GM06990 (cell line): ENCODE measurements at regions not wholly inside any gene's neighbourhood (a gene's known extent, or its start where the extent isn't known, plus 50 kb on each side); places are given as distances from the start of the nearest gene placed in this dataset.

ENCODE experiments used
- DNase-seq: peaks from one replicate; pipeline ENCODE4 v3.0.0-alpha.2; 2011; ENCODE audit not compliant: insufficient read length; ENCODE audit errors: extremely low read depth
- H3K27me3 ChIP-seq: replicated peaks from 2 replicates; pipeline ENCODE4 v1.6.0; 2011; ENCODE audit warnings: low read length; ENCODE audit not compliant: control insufficient read depth, insufficient read depth
- H3K36me3 ChIP-seq: 2 replicates; pipeline ENCODE4 v1.5.1; 2011; ENCODE audit warnings: low read length; ENCODE audit not compliant: control insufficient read depth, insufficient read depth
- H3K4me3 ChIP-seq: replicated peaks from 2 replicates; pipeline ENCODE4 v1.5.1; 2011; ENCODE audit warnings: low read depth, mild to moderate bottlenecking, control low read depth, low read length
- TF ChIP-seq, protein P1 (sequence below): IDR thresholded peaks from 2 replicates; pipeline ENCODE4 v1.5.1; 2011; ENCODE audit warnings: low read length, control low read depth, mild to moderate bottlenecking, inconsistent platforms; ENCODE audit not compliant: insufficient read depth, poor library complexity, severe bottlenecking

DNA sequence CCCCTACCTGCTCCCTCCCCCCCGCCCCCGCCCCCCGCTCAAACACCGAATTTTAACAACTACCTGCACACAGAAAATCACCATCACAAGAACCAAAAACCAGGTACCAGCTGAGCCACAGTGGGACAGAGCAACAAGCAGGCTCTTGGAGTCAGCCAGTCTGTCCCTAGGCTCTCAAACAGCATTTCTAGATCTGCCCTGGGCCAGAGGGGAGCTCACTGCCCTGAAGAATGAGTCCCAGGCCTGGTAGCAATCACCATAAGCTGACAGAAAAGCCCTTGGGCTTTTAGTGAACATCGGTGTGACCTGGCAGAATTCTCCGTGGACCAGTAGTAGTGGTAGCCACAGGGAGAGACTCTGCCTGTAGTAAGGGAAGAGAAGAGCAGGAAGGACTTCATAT, 58.3 kb downstream of the C11orf87 start:
- H3K36me3 ChIP-seq, result no peaks in the 10 kb centered on the region
- no peak for DNase-seq
- no peak overlapping the region for H3K4me3 ChIP-seq
- TF ChIP-seq, protein P1, sequence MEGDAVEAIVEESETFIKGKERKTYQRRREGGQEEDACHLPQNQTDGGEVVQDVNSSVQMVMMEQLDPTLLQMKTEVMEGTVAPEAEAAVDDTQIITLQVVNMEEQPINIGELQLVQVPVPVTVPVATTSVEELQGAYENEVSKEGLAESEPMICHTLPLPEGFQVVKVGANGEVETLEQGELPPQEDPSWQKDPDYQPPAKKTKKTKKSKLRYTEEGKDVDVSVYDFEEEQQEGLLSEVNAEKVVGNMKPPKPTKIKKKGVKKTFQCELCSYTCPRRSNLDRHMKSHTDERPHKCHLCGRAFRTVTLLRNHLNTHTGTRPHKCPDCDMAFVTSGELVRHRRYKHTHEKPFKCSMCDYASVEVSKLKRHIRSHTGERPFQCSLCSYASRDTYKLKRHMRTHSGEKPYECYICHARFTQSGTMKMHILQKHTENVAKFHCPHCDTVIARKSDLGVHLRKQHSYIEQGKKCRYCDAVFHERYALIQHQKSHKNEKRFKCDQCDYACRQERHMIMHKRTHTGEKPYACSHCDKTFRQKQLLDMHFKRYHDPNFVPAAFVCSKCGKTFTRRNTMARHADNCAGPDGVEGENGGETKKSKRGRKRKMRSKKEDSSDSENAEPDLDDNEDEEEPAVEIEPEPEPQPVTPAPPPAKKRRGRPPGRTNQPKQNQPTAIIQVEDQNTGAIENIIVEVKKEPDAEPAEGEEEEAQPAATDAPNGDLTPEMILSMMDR, result no peak
- no peaks in the 10 kb centered on the region for H3K27me3 ChIP-seq

DNA sequence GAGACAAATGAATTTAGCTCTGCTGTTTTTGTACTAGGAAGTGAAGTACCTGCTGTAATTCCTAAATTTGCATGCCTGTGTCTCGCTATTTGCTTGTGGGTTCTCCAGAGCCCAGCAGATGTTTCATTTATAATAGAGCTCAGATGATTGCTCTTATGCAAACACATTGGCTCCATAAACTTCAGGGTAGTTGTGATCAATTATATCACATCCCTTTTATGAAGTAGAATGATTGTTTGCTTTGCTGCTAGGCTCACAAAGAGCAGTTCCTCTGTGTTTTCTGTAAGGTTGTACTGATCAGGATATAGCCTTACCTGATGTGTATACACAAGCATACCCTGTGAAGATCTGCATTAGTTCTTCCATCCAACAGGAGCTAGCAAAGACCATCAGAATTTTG, 64.1 kb downstream of the C11orf87 start:
- TF ChIP-seq, protein P1, result no peak
- no peak for DNase-seq
- no peaks in the 10 kb centered on the region for H3K27me3 ChIP-seq
- H3K4me3 ChIP-seq, result no peak overlapping the region
- H3K36me3 ChIP-seq, result no peaks in the 10 kb centered on the region

DNA sequence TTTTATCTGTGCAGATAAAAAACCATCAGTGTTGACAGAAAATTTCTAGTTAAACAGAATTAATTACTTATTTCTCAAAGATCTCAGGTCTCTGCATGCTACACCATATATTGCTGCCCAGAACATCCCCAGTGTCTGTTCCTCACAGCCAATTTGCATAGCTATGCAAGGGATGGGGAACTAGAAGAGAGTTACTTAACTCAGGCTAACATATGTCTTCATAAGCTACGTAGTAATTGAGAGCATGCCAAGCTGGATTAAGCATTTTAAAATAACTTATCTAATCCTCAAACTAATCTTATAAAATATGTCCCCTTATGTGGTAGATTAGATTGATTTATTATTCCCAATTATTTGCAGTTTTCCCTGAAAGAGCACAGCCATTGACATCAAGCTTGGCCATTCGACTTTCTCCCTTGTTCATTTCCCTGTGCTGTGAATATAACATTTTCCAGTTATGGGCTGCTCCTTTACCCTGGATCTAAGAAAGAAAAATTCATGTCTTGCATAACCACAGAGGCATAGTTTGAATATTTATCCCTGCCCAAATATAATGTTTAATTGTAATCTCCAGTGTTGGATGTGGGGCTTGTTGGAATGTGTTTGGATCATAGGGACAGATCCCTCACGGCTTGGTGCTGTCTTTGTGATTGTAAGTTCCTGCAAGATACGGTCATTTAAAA, 69.1 kb downstream of the C11orf87 start:
- DNase-seq, result no peak
- H3K27me3 ChIP-seq, result no peaks in the 10 kb centered on the region
- TF ChIP-seq, protein P1, result no peak

DNA sequence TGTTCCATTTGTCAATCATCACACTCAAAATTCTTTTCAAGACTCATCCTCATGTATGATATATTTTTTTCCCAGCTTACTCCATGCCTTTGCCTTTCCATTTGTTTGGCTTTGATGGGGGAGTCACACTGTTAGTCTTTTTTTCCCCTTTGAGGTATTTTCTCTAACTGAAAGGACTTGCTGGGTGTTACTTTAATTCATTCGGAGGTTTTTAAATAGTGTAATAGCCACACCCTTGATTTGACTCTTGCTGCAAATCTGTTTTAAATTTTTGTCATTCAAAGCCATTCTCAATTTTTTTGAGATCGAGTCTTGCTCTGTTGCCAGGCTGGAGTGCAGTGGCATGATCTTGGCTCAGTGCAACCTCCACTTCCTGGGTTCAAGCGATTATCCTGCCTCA, 84.1 kb downstream of the C11orf87 start:
- TF ChIP-seq, protein P1, result no peak
- no peaks in the 10 kb centered on the region for H3K27me3 ChIP-seq
- no peak for DNase-seq
- no peak overlapping the region for H3K4me3 ChIP-seq
- no peaks in the 10 kb centered on the region for H3K36me3 ChIP-seq

More for the DNA sequence above, 69.1 kb downstream of the C11orf87 start:
- Histone ChIP-seq H3K4me3 (no peak overlapping the region), H3K36me3 (no peaks in the 10 kb centered on the region)

DNA sequence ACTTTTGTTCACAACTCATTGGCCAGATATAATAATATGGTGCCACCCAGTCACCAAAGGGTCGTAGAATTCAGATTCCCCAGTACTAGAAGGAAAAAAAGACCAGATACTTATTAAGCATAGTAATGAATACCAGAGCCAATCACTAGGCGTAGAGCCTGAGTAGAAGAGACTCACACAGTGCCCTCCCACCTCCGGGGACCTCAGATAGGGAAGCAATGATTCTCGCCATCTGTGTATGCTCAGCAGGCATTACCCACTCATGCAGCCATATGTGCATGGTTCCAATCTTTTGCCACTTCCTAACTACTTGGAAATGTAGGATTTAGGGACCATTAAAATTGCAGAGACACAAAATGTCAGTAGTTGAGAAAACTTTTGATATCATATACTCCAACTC, 85.3 kb downstream of the C11orf87 start:
- TF ChIP-seq, protein P1, result no peak
- Histone ChIP-seq H3K27me3 (no peaks in the 10 kb centered on the region), H3K36me3 (no peaks in the 10 kb centered on the region), H3K4me3 (no peak overlapping the region)
- DNase-seq, result no peak
